HCT116 (cell line): ENCODE measurements at regions not wholly inside any gene's neighbourhood (a gene's known extent, or its start where the extent isn't known, plus 50 kb on each side); places are given as distances from the start of the nearest gene placed in this dataset.

ENCODE experiments used
- ATAC-seq: fragments of 200-7000 bp; cut with Tn5 transposase; 2 replicates; pipeline ENCODE4 v1.9.1; 2020; ENCODE audit warnings: mild to moderate bottlenecking, moderate library complexity
- BruUV-seq: library from RNA; stranded (reverse); fragments of 400-500 nt; replicated peaks from 2 replicates; lab custom pipeline; 2021; lab: Mats Ljungman, UMichigan
- CTCF ChIA-PET: fragments of 300-600 bp; sonication (Branson Sonifier 250); formaldehyde crosslinking; loops from one replicate; lab custom pipeline; 2021; ENCODE audit warnings: antibody characterized with exemption; lab: Charles Lee
- POLR2A ChIA-PET: fragments of 300-600, 350-600 bp; sonication (Branson Sonifier 250); formaldehyde crosslinking; loops from one replicate; lab custom pipeline; 2021; ENCODE audit warnings: antibody characterized with exemption; lab: Charles Lee
- RAD21 ChIA-PET, 2 experiments: fragments of 300-600 bp; sonication (Branson Sonifier 250); formaldehyde crosslinking; loops; one replicate each; lab custom pipeline; 2023; ENCODE audit warnings: low total read pairs in 2 of 2; ENCODE audit not compliant: uncharacterized antibody in 2 of 2, unreplicated experiment in 2 of 2, low non-redundant PET in 1 of 2; lab: Charles Lee
- DNase-seq: peaks from one replicate; pipeline ENCODE4 v3.0.0-alpha.2; 2010; ENCODE audit warnings: low read depth, low spot score
- H2AFZ ChIP-seq: fragments of 200-600 bp; shearing (Covaris generic), sonication (generic); 2 replicates; pipeline ENCODE4 v1.6.1; 2017; ENCODE audit warnings: low read depth, mixed run types, mixed read lengths, antibody characterized with exemption, low read length; ENCODE audit not compliant: poor library complexity, severe bottlenecking
- H3K27ac ChIP-seq: 2 replicates; pipeline ENCODE4 v1.5.1; 2012; ENCODE audit warnings: low read depth, low read length
- H3K27me3 ChIP-seq: fragments of 200-600 bp; sonication (generic); 2 replicates; pipeline ENCODE4 v1.6.1; 2016; ENCODE audit warnings: mixed run types, low read length, mixed read lengths; ENCODE audit not compliant: insufficient read depth
- H3K36me3 ChIP-seq, 2 experiments: fragments of 200-500 bp in 1 of 2; fragments of 200-600 bp in 1 of 2; sonication (Bioruptor generic) in 1 of 2; sonication (generic) in 1 of 2; 2 replicates each; pipeline versions ENCODE4 v1.5.1 to v1.6.1; 2014 to 2016; ENCODE audit warnings: low read length in 2 of 2, inconsistent platforms in 1 of 2, mixed read lengths in 1 of 2, mixed run types in 1 of 2; ENCODE audit not compliant: insufficient read depth in 2 of 2, control insufficient read depth in 1 of 2
- H3K4me1 ChIP-seq, 2 experiments: fragments of 200-600 bp in 1 of 2; sonication (generic) in 1 of 2; 2 replicates each; pipeline versions ENCODE4 v1.5.1 to v1.6.1; 2012 to 2017; ENCODE audit warnings: low read length in 2 of 2, inconsistent platforms in 1 of 2, mild to moderate bottlenecking in 1 of 2, mixed read lengths in 1 of 2, mixed run types in 1 of 2, moderate library complexity in 1 of 2; ENCODE audit not compliant: insufficient read depth in 2 of 2, control insufficient read depth in 1 of 2
- H3K4me2 ChIP-seq: fragments of 200-600 bp; sonication (generic); 2 replicates; pipeline ENCODE4 v1.6.1; 2017; ENCODE audit warnings: mixed run types, low read length, mixed read lengths
- H3K4me3 ChIP-seq, 2 experiments: fragments of 200-600 bp in 1 of 2; sonication (generic) in 1 of 2; replicated peaks in 1 of 2; 2 replicates each; pipeline ENCODE4 v1.5.1; 2011 to 2016; ENCODE audit warnings: low read length in 2 of 2, control low read depth in 1 of 2, low read depth in 1 of 2, mild to moderate bottlenecking in 1 of 2, mixed read lengths in 1 of 2, mixed run types in 1 of 2
- H3K79me2 ChIP-seq: fragments of 200-600 bp; sonication (generic); 2 replicates; pipeline ENCODE4 v1.6.1; 2017; ENCODE audit warnings: mild to moderate bottlenecking, mixed run types, low read length, moderate library complexity, mixed read lengths; ENCODE audit not compliant: insufficient read depth
- H3K9ac ChIP-seq: fragments of 200-600 bp; sonication (generic); 2 replicates; pipeline ENCODE4 v1.6.1; 2016; ENCODE audit warnings: low read length, mixed read lengths
- H3K9me2 ChIP-seq: fragments of 200-600 bp; sonication (generic), shearing (Covaris generic); 2 replicates; pipeline ENCODE4 v1.6.1; 2017; ENCODE audit warnings: mixed run types, mild to moderate bottlenecking, moderate library complexity; ENCODE audit not compliant: insufficient read depth
- H3K9me3 ChIP-seq, 2 experiments: fragments of 200-500 bp in 1 of 2; fragments of 200-600 bp in 1 of 2; sonication (Bioruptor generic) in 1 of 2; sonication (generic) in 1 of 2; 2 replicates each; pipeline ENCODE4 v1.6.1; 2014 to 2017; ENCODE audit warnings: low read length in 2 of 2, mixed read lengths in 2 of 2, inconsistent platforms in 1 of 2, low read depth in 1 of 2, mild to moderate bottlenecking in 1 of 2, mixed run types in 1 of 2, moderate library complexity in 1 of 2; ENCODE audit not compliant: control insufficient read depth in 1 of 2, insufficient read depth in 1 of 2
- H4K20me1 ChIP-seq: fragments of 200-600 bp; sonication (generic), shearing (Covaris generic); 2 replicates; pipeline ENCODE4 v1.6.1; 2017; ENCODE audit warnings: mixed run types, mild to moderate bottlenecking, moderate library complexity; ENCODE audit not compliant: insufficient read depth
- ATF3 ChIP-seq: IDR thresholded peaks from 2 replicates; pipeline ENCODE4 v1.6.1; 2012
- CBX3 ChIP-seq: IDR thresholded peaks from 2 replicates; pipeline ENCODE4 v1.6.1; 2012; ENCODE audit warnings: low read depth
- CEBPB ChIP-seq: IDR thresholded peaks from 2 replicates; pipeline ENCODE4 v1.6.1; 2012; ENCODE audit warnings: low read depth
- CTCF ChIP-seq, 3 experiments: fragments of 200-600 bp in 1 of 3; sonication (generic) in 1 of 3; IDR thresholded peaks in 2 of 3; conservative IDR thresholded peaks in 1 of 3; 2 replicates each; pipeline ENCODE4 v1.5.1; 2012 to 2017; ENCODE audit warnings: low read depth in 2 of 3, low read length in 2 of 3, antibody characterized with exemption in 1 of 3, borderline replicate concordance in 1 of 3, control low read depth in 1 of 3, mild to moderate bottlenecking in 1 of 3, mixed read lengths in 1 of 3, mixed run types in 1 of 3, moderate library complexity in 1 of 3; ENCODE audit not compliant: insufficient read depth in 1 of 3
- ELF1 ChIP-seq: IDR thresholded peaks from 2 replicates; pipeline ENCODE4 v1.6.1; 2012; ENCODE audit warnings: low read depth, borderline replicate concordance
- EZH2 ChIP-seq: fragments of 200-600 bp; sonication (generic); IDR thresholded peaks from 2 replicates; pipeline ENCODE4 v1.6.1; 2017; ENCODE audit warnings: antibody characterized with exemption, mixed run types
- FOSL1 ChIP-seq: IDR thresholded peaks from 2 replicates; pipeline ENCODE4 v1.6.1; 2012; ENCODE audit warnings: low read depth
- MAX ChIP-seq: IDR thresholded peaks from 2 replicates; pipeline ENCODE4 v1.6.1; 2012
- POLR2AphosphoS5 ChIP-seq: IDR thresholded peaks from 2 replicates; pipeline ENCODE4 v1.6.1; 2011; ENCODE audit warnings: mild to moderate bottlenecking, low read depth, low read length, moderate library complexity
- RAD21 ChIP-seq: IDR thresholded peaks from 2 replicates; pipeline ENCODE4 v1.6.1; 2012; ENCODE audit warnings: low read depth, mild to moderate bottlenecking
- REST ChIP-seq: IDR thresholded peaks from 2 replicates; pipeline ENCODE4 v1.6.1; 2012; ENCODE audit warnings: low read depth
- SIN3A ChIP-seq: IDR thresholded peaks from 2 replicates; pipeline ENCODE4 v1.6.1; 2012; ENCODE audit warnings: low read depth
- SP1 ChIP-seq: IDR thresholded peaks from 2 replicates; pipeline ENCODE4 v1.6.1; 2012; ENCODE audit warnings: low read depth
- ZFX ChIP-seq: fragments of 450-650 bp; IDR thresholded peaks from 2 replicates; pipeline ENCODE4 v1.6.1; 2017
- ZNF274 ChIP-seq: fragments of 200-500 bp; sonication (Bioruptor generic); IDR thresholded peaks from 2 replicates; pipeline ENCODE4 v1.6.1; 2014; ENCODE audit warnings: mild to moderate bottlenecking, low read depth, low read length, inconsistent platforms
- intact Hi-C: fragments of 100-400 bp; cut with micrococcal nuclease; formaldehyde crosslinking; loops from 2 replicates; pipeline ENCODE4 v1.10.0; 2022

GRCh38 chr4:37165844-37166243 lies 78.7 kb upstream of the NWD2 start (continued):
- no peak for TF ChIP-seq REST

GRCh38 chr4:37169956-37170355 lies 74.6 kb upstream of the NWD2 start:
- no peak overlapping the region for H3K4me2 ChIP-seq
- ChIA-PET RAD21 (no interaction called here), POLR2A (no interaction called here), CTCF (no interaction called here)
- ATAC-seq, result no peak
- H2AFZ ChIP-seq, result no peak overlapping the region
- H3K27me3 ChIP-seq, result no peaks in the 10 kb centered on the region
- TF ChIP-seq CEBPB, result no peak
- TF ChIP-seq RAD21, result no peak
- TF ChIP-seq POLR2AphosphoS5, result no peak
- TF ChIP-seq FOSL1, result no peak
- no peak for TF ChIP-seq ZNF274
- no peak for TF ChIP-seq EZH2
- TF ChIP-seq ATF3, result no peak
- no peak for TF ChIP-seq SP1
- no peak for TF ChIP-seq SIN3A
- no peak for TF ChIP-seq ELF1
- no peak for TF ChIP-seq CBX3
- no peak for TF ChIP-seq CTCF (IDR thresholded peaks at IDR 0.05 in 2 of 3, conservative IDR thresholded peaks at IDR 0.05 in 1 of 3; ENCODE audit: borderline replicate concordance in 1 of 3, insufficient read depth in 1 of 3, low read depth in 2 of 3, low read length in 2 of 3)
- no peak for TF ChIP-seq ZFX
- no peak for TF ChIP-seq MAX
- H3K9ac ChIP-seq, result no peak overlapping the region
- no peaks in the 10 kb centered on the region for H3K9me2 ChIP-seq
- no peaks in the 10 kb centered on the region for H3K4me1 ChIP-seq
- no peaks in the 10 kb centered on the region for H3K9me3 ChIP-seq
- no TSS peak for BruUV-seq
- no peaks in the 10 kb centered on the region for H3K36me3 ChIP-seq
- no peak overlapping the region for H3K4me3 ChIP-seq
- no peaks in the 10 kb centered on the region for H4K20me1 ChIP-seq
- no peaks in the 10 kb centered on the region for H3K79me2 ChIP-seq
- DNase-seq, result no peak
- H3K27ac ChIP-seq, result no peak overlapping the region
- intact Hi-C loops, result no loop called here
